B cell (primary cell): ENCODE measurements at regions not wholly inside any gene's neighbourhood (a gene's known extent, or its start where the extent isn't known, plus 50 kb on each side); places are given as distances from the start of the nearest gene placed in this dataset.

ENCODE experiments used
- CTCF ChIP-seq: fragments of 200-600 bp; IDR thresholded peaks from one replicate; pipeline ENCODE4 v1.8.0; 2022; ENCODE audit warnings: antibody characterized with exemption, mild to moderate bottlenecking
- EZH2 ChIP-seq: IDR thresholded peaks from 2 replicates; pipeline ENCODE4 v1.6.1; 2012; ENCODE audit warnings: borderline replicate concordance, low read depth, mild to moderate bottlenecking, moderate library complexity, low read length; ENCODE audit not compliant: insufficient read depth, poor library complexity, severe bottlenecking

DNA sequence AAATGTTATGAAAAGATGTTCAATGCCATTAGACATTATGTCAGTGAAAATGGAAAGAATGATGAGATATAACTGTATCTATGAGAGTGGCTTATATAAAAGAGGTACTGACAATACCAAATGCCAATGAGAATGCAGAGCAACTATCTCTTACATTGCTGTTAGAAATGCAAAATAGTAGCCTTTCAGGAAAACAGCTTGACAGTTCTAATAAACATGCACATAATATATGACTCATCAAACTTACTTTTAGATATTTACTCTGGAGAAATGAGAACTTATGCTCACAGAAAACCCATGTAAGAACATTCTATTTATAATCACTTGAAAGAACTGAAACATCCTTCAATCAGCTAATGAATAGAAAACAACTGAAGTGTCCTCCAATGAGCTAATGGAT is 996.7 kb upstream of the ADGRL4 start:
- TF ChIP-seq CTCF (no peak), EZH2 (no peak)
